KMS-11 (cell line): ENCODE measurements at regions not wholly inside any gene's neighbourhood (a gene's known extent, or its start where the extent isn't known, plus 50 kb on each side); places are given as distances from the start of the nearest gene placed in this dataset.
A peak's percentile ranks its signal among the peaks of the same experiment; 100 is the strongest.

Experiments used
- H2AFZ ChIP-seq: fragments of 200-600 bp; sonication (generic); 2 replicates; pipeline ENCODE4 v1.6.1; 2016; ENCODE audit warnings: antibody characterized with exemption, mixed run types, low read depth
- H3K27ac ChIP-seq: fragments of 200-600 bp; sonication (generic); 2 replicates; pipeline ENCODE4 v1.6.1; 2016; ENCODE audit warnings: mild to moderate bottlenecking, mixed run types
- H3K27me3 ChIP-seq: fragments of 200-600 bp; sonication (generic); 2 replicates; pipeline ENCODE4 v1.6.1; 2017; ENCODE audit warnings: mild to moderate bottlenecking, low read depth, mixed run types, moderate library complexity; ENCODE audit not compliant: insufficient read depth
- H3K36me3 ChIP-seq: fragments of 200-600 bp; sonication (generic); 2 replicates; pipeline ENCODE4 v1.6.1; 2017; ENCODE audit warnings: mild to moderate bottlenecking, mixed run types; ENCODE audit not compliant: insufficient read depth
- H3K4me1 ChIP-seq: fragments of 200-600 bp; sonication (generic); 2 replicates; pipeline ENCODE4 v1.6.1; 2016; ENCODE audit warnings: mild to moderate bottlenecking, low read depth, mixed run types; ENCODE audit not compliant: poor library complexity, severe bottlenecking
- H3K4me2 ChIP-seq: fragments of 200-600 bp; sonication (generic); 2 replicates; pipeline ENCODE4 v1.7.0; 2016; ENCODE audit warnings: mild to moderate bottlenecking, mixed run types
- H3K4me3 ChIP-seq: fragments of 200-600 bp; sonication (generic); IDR thresholded peaks from 2 replicates; pipeline ENCODE4 v1.6.1; 2017; ENCODE audit warnings: low read depth, low read length, mixed read lengths; ENCODE audit not compliant: insufficient read depth
- H3K79me2 ChIP-seq: fragments of 200-600 bp; sonication (generic); 2 replicates; pipeline ENCODE4 v1.6.1; 2016; ENCODE audit warnings: low read depth, mixed run types; ENCODE audit not compliant: insufficient read depth
- H3K9ac ChIP-seq: fragments of 200-600 bp; sonication (generic); 2 replicates; pipeline ENCODE4 v1.6.1; 2016; ENCODE audit warnings: mild to moderate bottlenecking, mixed run types
- H4K20me1 ChIP-seq: fragments of 200-600 bp; sonication (generic); 2 replicates; pipeline ENCODE4 v1.6.1; 2016; ENCODE audit warnings: mild to moderate bottlenecking, mixed run types; ENCODE audit not compliant: insufficient read depth
- TF ChIP-seq, protein P1 (sequence below): fragments of 200-600 bp; sonication (generic); conservative IDR thresholded peaks from 2 replicates; pipeline ENCODE4 v1.6.1; 2017; ENCODE audit warnings: low read depth, mild to moderate bottlenecking, antibody characterized with exemption, low read length, moderate library complexity, mixed read lengths

DNA sequence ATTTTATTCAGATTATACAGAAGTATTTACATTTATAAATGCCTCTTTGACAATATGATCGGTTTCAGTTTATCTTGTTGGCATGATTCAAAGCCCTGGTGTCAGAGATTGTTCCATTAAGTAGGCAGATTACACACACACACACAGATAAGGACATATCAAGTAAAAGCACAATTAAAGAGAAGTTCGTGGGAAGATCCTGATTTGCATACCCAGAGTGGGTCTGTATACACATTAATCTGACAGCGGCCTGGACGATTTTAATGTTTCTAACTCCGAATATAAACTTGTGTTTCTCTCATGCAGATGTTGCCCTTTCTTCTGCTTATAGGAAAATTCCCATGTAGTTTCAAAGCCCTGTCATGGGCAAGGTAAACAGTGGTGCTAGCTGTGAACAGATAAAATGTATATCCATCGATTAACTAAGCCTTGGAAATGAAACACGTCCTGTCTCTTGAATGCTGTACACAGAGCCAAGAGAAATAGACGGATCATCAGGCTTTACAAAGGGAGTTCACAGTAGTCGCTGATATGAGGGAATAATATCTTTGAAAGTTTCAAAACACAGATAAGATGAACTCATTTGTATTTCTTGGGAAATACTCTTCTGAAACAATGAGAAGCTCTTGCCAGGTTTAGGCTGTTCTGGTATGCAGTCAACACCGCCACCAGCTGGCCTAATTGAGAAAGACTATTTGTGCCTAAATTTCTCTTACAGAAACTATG, 108.2 kb upstream of the GMDS start:
- Histone ChIP-seq H3K79me2 (no peaks in the 10 kb centered on the region), H3K9ac (no peak overlapping the region), H3K4me3 (no peak overlapping the region), H2AFZ (no peak overlapping the region), H3K27me3 (no peaks in the 10 kb centered on the region), H4K20me1 (no peaks in the 10 kb centered on the region), H3K4me2 (no peak overlapping the region), H3K4me1 (no peaks in the 10 kb centered on the region), H3K36me3 (no peaks in the 10 kb centered on the region), H3K27ac (no peak overlapping the region)
- TF ChIP-seq, protein P1, sequence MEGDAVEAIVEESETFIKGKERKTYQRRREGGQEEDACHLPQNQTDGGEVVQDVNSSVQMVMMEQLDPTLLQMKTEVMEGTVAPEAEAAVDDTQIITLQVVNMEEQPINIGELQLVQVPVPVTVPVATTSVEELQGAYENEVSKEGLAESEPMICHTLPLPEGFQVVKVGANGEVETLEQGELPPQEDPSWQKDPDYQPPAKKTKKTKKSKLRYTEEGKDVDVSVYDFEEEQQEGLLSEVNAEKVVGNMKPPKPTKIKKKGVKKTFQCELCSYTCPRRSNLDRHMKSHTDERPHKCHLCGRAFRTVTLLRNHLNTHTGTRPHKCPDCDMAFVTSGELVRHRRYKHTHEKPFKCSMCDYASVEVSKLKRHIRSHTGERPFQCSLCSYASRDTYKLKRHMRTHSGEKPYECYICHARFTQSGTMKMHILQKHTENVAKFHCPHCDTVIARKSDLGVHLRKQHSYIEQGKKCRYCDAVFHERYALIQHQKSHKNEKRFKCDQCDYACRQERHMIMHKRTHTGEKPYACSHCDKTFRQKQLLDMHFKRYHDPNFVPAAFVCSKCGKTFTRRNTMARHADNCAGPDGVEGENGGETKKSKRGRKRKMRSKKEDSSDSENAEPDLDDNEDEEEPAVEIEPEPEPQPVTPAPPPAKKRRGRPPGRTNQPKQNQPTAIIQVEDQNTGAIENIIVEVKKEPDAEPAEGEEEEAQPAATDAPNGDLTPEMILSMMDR, result peak; percentile 78

DNA sequence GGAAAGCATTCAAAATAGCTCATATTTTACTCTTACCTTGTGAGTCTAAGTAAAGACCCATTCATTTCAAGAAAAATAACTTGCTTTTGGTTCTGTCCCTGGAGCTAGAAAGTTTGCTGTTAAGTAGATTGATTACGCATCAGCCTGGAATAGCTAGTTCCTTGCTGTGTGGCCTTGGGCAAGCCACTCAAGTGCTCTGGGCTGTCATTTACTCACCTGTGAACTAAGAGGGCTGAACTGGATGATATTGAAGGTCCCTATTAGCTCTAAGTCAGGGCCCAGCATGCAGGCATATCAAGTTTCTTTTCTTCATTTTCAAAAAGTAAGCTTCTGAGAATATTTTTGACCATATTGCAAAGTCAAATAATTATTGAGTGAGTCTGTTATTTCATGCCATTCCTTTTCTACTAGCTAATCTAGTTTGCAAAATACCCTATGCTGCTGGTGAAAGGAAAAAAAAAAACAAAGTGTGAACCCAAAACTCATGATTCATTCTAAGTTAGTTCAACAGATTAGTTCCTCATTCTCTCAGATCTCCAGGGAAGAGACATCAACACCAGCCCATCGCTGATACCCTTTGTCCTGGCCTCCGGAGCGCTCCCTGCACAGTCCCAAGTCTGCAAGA, 106.5 kb upstream of the GMDS start:
- Histone ChIP-seq H3K27me3 (no peaks in the 10 kb centered on the region), H3K9ac (no peak overlapping the region), H4K20me1 (no peaks in the 10 kb centered on the region), H3K79me2 (no peaks in the 10 kb centered on the region), H3K36me3 (no peaks in the 10 kb centered on the region), H2AFZ (no peak overlapping the region), H3K4me2 (no peak overlapping the region), H3K4me1 (no peaks in the 10 kb centered on the region), H3K4me3 (no peak overlapping the region), H3K27ac (no peak overlapping the region)
- TF ChIP-seq, protein P1, result no peak

GRCh38 chr6:2351090-2351489, 105.7 kb upstream of the GMDS start:
- Histone ChIP-seq H3K9ac (no peak overlapping the region), H3K4me1 (no peaks in the 10 kb centered on the region), H2AFZ (no peak overlapping the region), H3K4me2 (no peak overlapping the region), H3K27me3 (no peaks in the 10 kb centered on the region), H3K27ac (no peak overlapping the region), H3K4me3 (no peak overlapping the region), H3K79me2 (no peaks in the 10 kb centered on the region), H3K36me3 (no peaks in the 10 kb centered on the region), H4K20me1 (no peaks in the 10 kb centered on the region)
- TF ChIP-seq, protein P1, result no peak

DNA sequence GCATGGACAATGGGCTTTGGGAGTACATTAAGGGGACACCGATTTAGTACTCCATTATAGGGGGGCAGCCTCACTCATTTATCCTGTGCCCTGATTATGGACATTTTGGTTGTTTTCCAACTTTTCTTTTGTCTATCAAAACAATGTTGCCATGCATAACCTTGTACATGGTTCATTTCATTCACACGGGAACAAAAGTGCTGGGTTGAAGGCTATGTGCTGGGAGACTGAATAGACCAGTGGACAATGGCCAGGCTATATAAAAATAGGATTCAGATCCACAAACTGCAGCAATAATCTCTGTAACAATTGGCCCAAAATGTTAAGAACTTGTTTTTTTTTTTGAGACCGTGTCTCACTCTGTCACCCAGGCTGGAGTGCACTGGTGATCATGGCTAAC, 100.7 kb upstream of the GMDS start:
- TF ChIP-seq, protein P1, result no peak
- no peaks in the 10 kb centered on the region for H4K20me1 ChIP-seq
- H3K4me3 ChIP-seq, result no peak overlapping the region
- H3K79me2 ChIP-seq, result no peaks in the 10 kb centered on the region
- no peaks in the 10 kb centered on the region for H3K36me3 ChIP-seq
- H3K9ac ChIP-seq, result no peak overlapping the region
- H2AFZ ChIP-seq, result no peak overlapping the region
- H3K27ac ChIP-seq, result no peak overlapping the region
- no peak overlapping the region for H3K4me2 ChIP-seq
- no peaks in the 10 kb centered on the region for H3K4me1 ChIP-seq
- H3K27me3 ChIP-seq, result no peaks in the 10 kb centered on the region
